ENCODE measurements at regions not wholly inside any gene's neighbourhood (a gene's known extent, or its start where the extent isn't known, plus 50 kb on each side); places are given as distances from the start of the nearest gene placed in this dataset.

DNA sequence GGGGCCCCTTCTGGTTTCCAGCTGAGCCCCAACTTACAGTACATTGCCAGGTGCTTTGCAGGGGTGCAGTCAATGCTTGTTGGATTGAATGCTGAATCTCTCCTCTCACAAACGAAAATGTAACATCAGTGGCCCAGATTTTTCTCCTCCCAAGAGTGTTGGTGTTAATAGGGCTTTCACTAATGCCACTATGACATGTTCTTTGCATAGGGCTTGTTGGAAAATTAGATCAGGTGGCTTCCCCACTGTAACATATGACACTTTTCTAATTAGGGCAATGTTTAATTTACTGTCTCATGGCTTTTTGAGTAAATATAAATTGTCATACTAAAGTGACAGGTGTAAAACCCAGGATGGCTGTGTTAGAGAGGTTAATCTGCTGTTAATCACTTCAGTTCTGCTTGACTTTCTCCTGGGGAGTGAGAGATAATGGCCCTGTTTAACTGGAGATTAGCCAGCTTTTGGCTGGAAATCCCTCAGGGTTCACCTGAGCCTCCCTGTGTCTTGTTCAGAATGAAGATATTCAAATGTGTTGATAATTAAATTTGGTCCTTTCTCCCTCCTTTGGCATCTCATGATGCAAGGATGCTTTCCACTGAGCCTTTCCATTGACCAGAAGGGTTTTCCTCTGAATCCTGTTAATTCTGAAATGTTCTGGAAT lies 502.3 kb downstream of the RBFOX1 start:
- no peaks in the 10 kb centered on the region for H3K36me3 Mint-ChIP-seq (ENCODE audit: low read depth, unreplicated experiment)
- no peaks in the 10 kb centered on the region for H3K9me3 Mint-ChIP-seq (ENCODE audit: unreplicated experiment)
- no peak for TF ChIP-seq CTCF (IDR thresholded peaks at IDR 0.05; ENCODE audit: unreplicated experiment)
- peaks cover 2% of the 10 kb centered on the region for H3K27me3 Mint-ChIP-seq (ENCODE audit: unreplicated experiment)
- no peak overlapping the region for H3K27ac Mint-ChIP-seq (ENCODE audit: unreplicated experiment)
- DNase-seq (ENCODE audit: low spot score): no peak
- H3K4me3 Mint-ChIP-seq (ENCODE audit: unreplicated experiment): no peak overlapping the region
- no peaks in the 10 kb centered on the region for H3K4me1 Mint-ChIP-seq (ENCODE audit: unreplicated experiment)

DNA sequence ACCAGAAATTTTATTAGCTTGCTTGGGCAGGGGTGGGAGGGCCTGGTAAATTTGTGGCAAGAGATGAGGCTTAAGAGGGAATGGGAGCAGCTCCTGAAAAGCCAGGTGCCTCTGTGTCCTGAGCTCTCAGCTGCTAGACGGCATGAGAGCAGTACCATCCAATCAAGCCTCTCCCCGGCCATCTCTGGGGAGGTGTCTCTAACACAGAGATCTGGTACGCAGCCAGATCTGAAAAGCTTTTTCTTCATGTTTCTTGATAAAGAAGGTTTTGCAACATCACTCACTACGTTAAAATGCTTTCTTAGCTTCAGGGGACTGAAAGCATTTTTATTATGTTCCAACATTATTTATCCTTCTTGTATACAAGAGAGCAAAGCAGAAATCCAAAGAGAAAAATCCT lies 488.2 kb downstream of the RBFOX1 start:
- no peak overlapping the region for H3K27ac Mint-ChIP-seq (ENCODE audit: unreplicated experiment)
- H3K27me3 Mint-ChIP-seq (ENCODE audit: unreplicated experiment): peaks cover 2% of the 10 kb centered on the region
- DNase-seq (ENCODE audit: low spot score): no peak
- H3K36me3 Mint-ChIP-seq (ENCODE audit: low read depth, unreplicated experiment): no peaks in the 10 kb centered on the region
- no peak overlapping the region for H3K4me3 Mint-ChIP-seq (ENCODE audit: unreplicated experiment)
- no peak for TF ChIP-seq CTCF (IDR thresholded peaks at IDR 0.05; ENCODE audit: unreplicated experiment)
- no peaks in the 10 kb centered on the region for H3K9me3 Mint-ChIP-seq (ENCODE audit: unreplicated experiment)
- no peaks in the 10 kb centered on the region for H3K4me1 Mint-ChIP-seq (ENCODE audit: unreplicated experiment)

- DNase-seq (ENCODE audit: low spot score): no peak
- TF ChIP-seq CTCF (IDR thresholded peaks at IDR 0.05; ENCODE audit: unreplicated experiment): no peak
- H3K27me3 Mint-ChIP-seq (ENCODE audit: unreplicated experiment): peaks cover 2% of the 10 kb centered on the region
- H3K36me3 Mint-ChIP-seq (ENCODE audit: low read depth, unreplicated experiment): no peaks in the 10 kb centered on the region
- no peaks in the 10 kb centered on the region for H3K4me1 Mint-ChIP-seq (ENCODE audit: unreplicated experiment)
- H3K4me3 Mint-ChIP-seq (ENCODE audit: unreplicated experiment): no peak overlapping the region
- H3K27ac Mint-ChIP-seq (ENCODE audit: unreplicated experiment): no peak overlapping the region
- H3K9me3 Mint-ChIP-seq (ENCODE audit: unreplicated experiment): no peaks in the 10 kb centered on the region
Observed at GRCh38 chr16:7805686-7806396, 473.2 kb downstream of the RBFOX1 start.

DNA sequence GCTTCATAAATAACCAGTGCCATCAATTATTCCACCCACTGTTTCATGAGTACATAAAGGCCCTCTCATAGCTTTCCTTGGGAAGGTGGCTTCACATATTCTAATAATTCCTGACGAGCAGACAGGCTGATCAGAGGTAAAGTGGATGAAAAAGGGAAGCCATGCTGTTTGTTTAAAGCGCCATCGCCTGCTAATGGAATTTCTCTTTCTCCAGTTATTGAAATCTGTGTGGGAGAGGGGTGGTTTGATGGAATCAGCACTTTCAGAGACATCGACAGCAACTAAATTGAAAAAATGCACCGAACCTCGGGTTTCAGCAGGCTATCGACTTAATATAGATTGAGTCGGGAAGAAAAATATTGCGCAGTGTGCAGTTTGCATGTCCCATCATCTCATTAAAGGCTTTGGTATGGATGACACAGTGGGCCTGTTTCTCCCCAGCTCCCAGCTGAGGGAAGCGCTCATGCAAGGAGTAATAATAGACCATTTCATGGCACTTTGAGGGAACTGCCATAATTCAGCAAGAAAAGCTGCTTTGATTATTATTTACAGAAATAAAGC lies 472.1 kb downstream of the RBFOX1 start:
- Mint-ChIP-seq H3K27me3 (ENCODE audit: unreplicated experiment) (peaks cover 2% of the 10 kb centered on the region), H3K36me3 (ENCODE audit: low read depth, unreplicated experiment) (no peaks in the 10 kb centered on the region), H3K27ac (ENCODE audit: unreplicated experiment) (no peak overlapping the region), H3K9me3 (ENCODE audit: unreplicated experiment) (no peaks in the 10 kb centered on the region), H3K4me3 (ENCODE audit: unreplicated experiment) (no peak overlapping the region), H3K4me1 (ENCODE audit: unreplicated experiment) (no peaks in the 10 kb centered on the region)
- no peak for TF ChIP-seq CTCF (IDR thresholded peaks at IDR 0.05; ENCODE audit: unreplicated experiment)
- no peak for DNase-seq (ENCODE audit: low spot score)

DNA sequence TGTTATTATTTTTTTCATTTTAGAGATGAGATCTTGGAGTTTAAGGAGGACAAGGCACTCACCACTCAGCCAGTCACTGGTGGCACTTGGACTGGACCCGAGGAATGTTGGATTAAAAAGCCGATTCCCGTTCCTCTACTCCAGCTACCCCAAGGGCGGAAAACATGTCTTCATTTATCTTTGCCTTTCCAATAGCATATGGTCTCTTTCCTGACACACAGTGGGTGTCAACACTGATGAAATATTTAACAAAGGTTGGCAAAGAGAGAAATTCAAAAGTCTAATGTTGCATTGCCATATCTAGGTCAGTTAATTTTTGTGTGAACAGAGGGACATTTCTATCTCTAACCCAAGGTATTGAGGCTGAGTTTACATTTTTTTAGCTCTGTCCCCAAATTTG lies 459.7 kb downstream of the RBFOX1 start:
- no peak overlapping the region for H3K4me3 Mint-ChIP-seq (ENCODE audit: unreplicated experiment)

More for the DNA sequence above, 459.7 kb downstream of the RBFOX1 start:
- H3K27ac Mint-ChIP-seq (ENCODE audit: unreplicated experiment): no peak overlapping the region
- H3K4me1 Mint-ChIP-seq (ENCODE audit: unreplicated experiment): no peaks in the 10 kb centered on the region
- no peaks in the 10 kb centered on the region for H3K9me3 Mint-ChIP-seq (ENCODE audit: unreplicated experiment)
- H3K36me3 Mint-ChIP-seq (ENCODE audit: low read depth, unreplicated experiment): no peaks in the 10 kb centered on the region
- peaks cover 3% of the 10 kb centered on the region for H3K27me3 Mint-ChIP-seq (ENCODE audit: unreplicated experiment)
- DNase-seq (ENCODE audit: low spot score): no peak
- TF ChIP-seq CTCF (IDR thresholded peaks at IDR 0.05; ENCODE audit: unreplicated experiment): no peak

All from endothelial cell (in vitro differentiated cells).